Anterior cingulate cortex (tissue), 58 donors: ENCODE measurements at regions not wholly inside any gene's neighbourhood (a gene's known extent, or its start where the extent isn't known, plus 50 kb on each side); places are given as distances from the start of the nearest gene placed in this dataset.
"Not testable (repeated sequence)": the region's sequence is repeated elsewhere in the genome, so short reads cannot be mapped to it uniquely, and the experiment has no call there.

Experiments
- DNase-seq, 58 donors: peaks; one replicate each; lab custom pipeline; 2025; lab: John Stamatoyannopoulos, UW

- DNase-seq = no peak
Observed at GRCh38 chr2:236632295-236633218, 62.9 kb downstream of the ACKR3 start.

- no peak for DNase-seq
Observed at GRCh38 chr2:236633219-236633570, 63.6 kb downstream of the ACKR3 start.

GRCh38 chr2:236633775-236634560 is 64.3 kb downstream of the ACKR3 start:
- DNase-seq = no peak

GRCh38 chr2:236636261-236636660 is 66.6 kb downstream of the ACKR3 start:
- DNase-seq = no peak

GRCh38 chr2:236636714-236637470 is 67.3 kb downstream of the ACKR3 start:
- DNase-seq = no peak

GRCh38 chr2:236637686-236638569 is 68.3 kb downstream of the ACKR3 start:
- DNase-seq = no peak

- DNase-seq = no peak
Observed at GRCh38 chr2:236638707-236639106, 69.1 kb downstream of the ACKR3 start.

- DNase-seq = no peak
Observed at GRCh38 chr2:236639461-236640235, 70.0 kb downstream of the ACKR3 start.

GRCh38 chr2:236641051-236641726 is 71.6 kb downstream of the ACKR3 start:
- no peak for DNase-seq

- peak in 2 of 58 donors; percentile 23 to 59 for DNase-seq
Observed at GRCh38 chr2:236642125-236642524, 72.5 kb downstream of the ACKR3 start.

- DNase-seq = peak in 3 of 58 donors; percentile 30 to 67 (median 40)
Observed at GRCh38 chr2:236642584-236643291, 73.1 kb downstream of the ACKR3 start.

GRCh38 chr2:236643480-236643879 is 73.9 kb downstream of the ACKR3 start:
- no peak for DNase-seq

GRCh38 chr2:236644067-236644466 is 74.4 kb downstream of the ACKR3 start:
- DNase-seq = no peak

GRCh38 chr2:236644502-236644911 is 74.9 kb downstream of the ACKR3 start:
- no peak for DNase-seq

- DNase-seq = not testable (repeated sequence)
Observed at GRCh38 chr2:236645141-236645540, 75.5 kb downstream of the ACKR3 start.

- DNase-seq = no peak
Observed at GRCh38 chr2:236646441-236646840, 76.8 kb downstream of the ACKR3 start.

GRCh38 chr2:236646871-236647270 is 77.2 kb downstream of the ACKR3 start:
- DNase-seq = no peak

- no peak for DNase-seq
Observed at GRCh38 chr2:236647621-236648020, 78.0 kb downstream of the ACKR3 start.
